ENCODE measurements at regions not wholly inside any gene's neighbourhood (a gene's known extent, or its start where the extent isn't known, plus 50 kb on each side); places are given as distances from the start of the nearest gene placed in this dataset.
"Not testable (repeated sequence)": the region's sequence is repeated elsewhere in the genome, so short reads cannot be mapped to it uniquely, and the experiment has no call there.

- TF ChIP-seq EP300, CTCF, POLR2AphosphoS5 (IDR thresholded peaks at IDR 0.05): not testable (repeated sequence)
These were observed 138.5 kb downstream of the ZNF479 start for GRCh38 chr7:56993779-56994178.
